Psoas muscle (tissue), 7 donors: ENCODE measurements at regions not wholly inside any gene's neighbourhood (a gene's known extent, or its start where the extent isn't known, plus 50 kb on each side); places are given as distances from the start of the nearest gene placed in this dataset.

Experiments used
- ATAC-seq, 4 donors: fragments of 200-7000 bp; cut with Tn5 transposase; one replicate each; pipeline ENCODE4 v1.9.1; 2020; ENCODE audit warnings: moderate library complexity in 3 of 4, mild to moderate bottlenecking in 2 of 4
- DNase-seq, 2 donors: peaks; one replicate each; pipeline ENCODE4 v3.0.0-alpha.2; 2020
- H3K27ac ChIP-seq: fragments of 200-600 bp; one replicate; pipeline ENCODE4 v1.8.0; 2022
- H3K27me3 ChIP-seq, 3 donors: fragments of 200-600 bp in 1 of 3; one replicate each; pipeline versions ENCODE4 v1.6.1 to v1.8.0; 2013 to 2022; ENCODE audit warnings: low read length in 2 of 3, mild to moderate bottlenecking in 2 of 3, moderate library complexity in 1 of 3; ENCODE audit not compliant: insufficient read depth in 3 of 3
- H3K36me3 ChIP-seq, 2 donors: fragments of 200-600 bp in 1 of 2; one replicate each; pipeline versions ENCODE4 v1.6.1 to v1.8.0; 2013 to 2022; ENCODE audit warnings: low read depth in 1 of 2, mild to moderate bottlenecking in 1 of 2, moderate library complexity in 1 of 2; ENCODE audit not compliant: insufficient read depth in 1 of 2
- H3K4me1 ChIP-seq: fragments of 200-600 bp; one replicate; pipeline ENCODE4 v1.8.0; 2022
- H3K4me3 ChIP-seq: fragments of 200-600 bp; one replicate; pipeline ENCODE4 v1.8.0; 2022; ENCODE audit warnings: mild to moderate bottlenecking
- H3K9me3 ChIP-seq: fragments of 200-600 bp; one replicate; pipeline ENCODE4 v1.8.0; 2022
- WGBS, 3 donors: extraction: QIAGEN DNeasy Blood & Tissue Kit; methylation state at CpG; one replicate each; pipeline versions ENCODE4 v1.1.6 to v1.1.7; 2013; 5-methylcytosine and 5-hydroxymethylcytosine counted together
- intact Hi-C, 2 donors: fragments of 100-400 bp; cut with DNase I; formaldehyde crosslinking; loops; one replicate each; pipeline versions ENCODE4 v1.11.0 to v1.14.2; 2022
- TF ChIP-seq, protein P1 (sequence below): fragments of 200-600 bp; IDR thresholded peaks from one replicate; pipeline ENCODE4 v1.8.0; 2022; ENCODE audit warnings: antibody characterized with exemption
- donor health status: healthy with polysubstance abuse.
- donor health status: DM: no; HTN: no; CAD: no; lungs with moderate emphysema.
- donor health status: Bipolar disorder and iron deficiency.
- donor health status: healthy.
- donor health status: DM: yes; HTN: yes; CAD: no.
- donor health status: DM: no; HTN: no; CAD: no.
- donor health status: DM: yes; HTN: yes; CAD: no.

DNA sequence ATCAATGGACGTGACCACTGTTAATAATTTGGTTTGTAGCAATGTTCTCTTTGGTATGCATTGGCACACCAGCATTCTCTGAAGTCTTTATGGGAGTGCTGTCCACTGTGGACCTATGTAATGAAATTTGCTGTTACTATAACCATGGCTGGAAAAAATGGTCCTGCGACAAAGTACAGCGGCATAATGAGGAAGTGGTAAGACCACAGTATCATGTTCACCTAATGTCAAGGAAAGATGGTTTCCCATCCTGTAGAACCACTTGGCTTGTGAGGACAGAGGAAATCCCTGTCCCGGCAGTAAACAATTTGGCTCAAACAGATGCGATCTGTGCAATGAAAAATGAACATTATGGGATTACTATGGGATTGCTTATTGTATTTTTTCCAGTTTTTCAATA is 173.9 kb upstream of the IVNS1ABP start:
- intact Hi-C loops, result no loop called here
- TF ChIP-seq, protein P1, sequence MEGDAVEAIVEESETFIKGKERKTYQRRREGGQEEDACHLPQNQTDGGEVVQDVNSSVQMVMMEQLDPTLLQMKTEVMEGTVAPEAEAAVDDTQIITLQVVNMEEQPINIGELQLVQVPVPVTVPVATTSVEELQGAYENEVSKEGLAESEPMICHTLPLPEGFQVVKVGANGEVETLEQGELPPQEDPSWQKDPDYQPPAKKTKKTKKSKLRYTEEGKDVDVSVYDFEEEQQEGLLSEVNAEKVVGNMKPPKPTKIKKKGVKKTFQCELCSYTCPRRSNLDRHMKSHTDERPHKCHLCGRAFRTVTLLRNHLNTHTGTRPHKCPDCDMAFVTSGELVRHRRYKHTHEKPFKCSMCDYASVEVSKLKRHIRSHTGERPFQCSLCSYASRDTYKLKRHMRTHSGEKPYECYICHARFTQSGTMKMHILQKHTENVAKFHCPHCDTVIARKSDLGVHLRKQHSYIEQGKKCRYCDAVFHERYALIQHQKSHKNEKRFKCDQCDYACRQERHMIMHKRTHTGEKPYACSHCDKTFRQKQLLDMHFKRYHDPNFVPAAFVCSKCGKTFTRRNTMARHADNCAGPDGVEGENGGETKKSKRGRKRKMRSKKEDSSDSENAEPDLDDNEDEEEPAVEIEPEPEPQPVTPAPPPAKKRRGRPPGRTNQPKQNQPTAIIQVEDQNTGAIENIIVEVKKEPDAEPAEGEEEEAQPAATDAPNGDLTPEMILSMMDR, result no peak
- WGBS, 3 donors, result 81 to 88% (median 88%) methylated on average over 5 of the region's 5 CpGs

DNA sequence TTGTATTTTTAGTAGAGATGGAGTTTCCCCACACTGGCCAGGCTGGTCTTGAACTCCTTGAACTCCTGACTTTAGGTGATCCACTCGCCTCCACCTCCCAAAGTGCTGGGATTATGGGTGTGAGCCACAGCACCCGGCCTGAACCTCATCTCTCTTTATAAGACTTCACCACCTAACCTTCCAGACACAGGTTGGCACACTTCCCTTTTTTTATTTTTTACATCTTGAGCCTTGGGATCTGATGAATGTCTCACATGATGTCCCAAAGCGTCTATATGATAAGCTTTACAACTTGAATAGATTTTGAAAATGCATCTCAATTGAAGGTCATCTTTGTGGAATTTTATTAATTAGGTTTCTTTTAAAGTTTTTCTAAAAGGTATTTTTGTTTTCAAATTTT is 172.4 kb upstream of the IVNS1ABP start:
- Histone ChIP-seq H3K27me3 (no peaks in the 10 kb centered on the region), H3K36me3 (no peaks in the 10 kb centered on the region), H3K4me3 (no peak overlapping the region), H3K9me3 (no peaks in the 10 kb centered on the region), H3K4me1 (peaks cover 19% of the 10 kb centered on the region), H3K27ac (no peak overlapping the region)
- ATAC-seq (no peak), DNase-seq (no peak)
- intact Hi-C loops, result loop anchor here in 1 of 2 donors (5.0 kb wide), 1 partner anchor 47 kb away; no protein-coding TSS in a partner anchor
- 87 to 90% (median 88%) methylated on average over 3 of the region's 3 CpGs for WGBS, 3 donors
- TF ChIP-seq, protein P1, result no peak

More for the DNA sequence above, 173.9 kb upstream of the IVNS1ABP start:
- Histone ChIP-seq H3K4me1 (peaks cover 13% of the 10 kb centered on the region), H3K36me3 (no peaks in the 10 kb centered on the region), H3K27me3 (no peaks in the 10 kb centered on the region), H3K4me3 (no peak overlapping the region), H3K9me3 (no peaks in the 10 kb centered on the region), H3K27ac (no peak overlapping the region)
- DNase-seq, result no peak
- no peak for ATAC-seq

DNA sequence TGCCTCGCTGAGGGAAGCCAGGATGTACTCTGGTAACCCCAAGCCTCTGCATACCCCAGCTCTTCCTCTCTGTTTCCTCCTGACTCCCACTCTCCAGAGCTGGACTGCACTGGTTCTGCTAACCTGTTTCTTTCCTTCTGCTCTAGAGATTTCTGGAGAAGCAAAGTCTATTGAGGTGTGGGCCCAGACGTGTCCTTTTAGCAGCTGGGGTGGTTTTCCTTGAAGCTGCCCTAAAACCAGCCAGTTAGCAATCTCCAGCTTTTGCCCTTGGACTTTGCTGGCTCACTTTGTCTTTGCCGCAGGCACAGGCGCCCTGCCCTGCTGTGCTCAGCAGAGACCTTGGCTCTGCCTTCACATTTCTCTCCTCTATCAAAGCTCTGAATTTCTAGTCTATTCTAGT is 171.8 kb upstream of the IVNS1ABP start:
- WGBS, 3 donors, result 22 to 29% (median 29%) methylated on average over 4 of the region's 4 CpGs
- ATAC-seq, result peak in 2 of 4 donors; percentile 28 to 41
- no peak overlapping the region for H3K27ac ChIP-seq
- no peak overlapping the region for H3K4me3 ChIP-seq
- no peaks in the 10 kb centered on the region for H3K27me3 ChIP-seq
- peak in 1 of 2 donors; percentile 14 for DNase-seq
- no peaks in the 10 kb centered on the region for H3K9me3 ChIP-seq
- H3K36me3 ChIP-seq, result no peaks in the 10 kb centered on the region
- H3K4me1 ChIP-seq, result peaks cover 25% of the 10 kb centered on the region
- TF ChIP-seq, protein P1, result no peak
- intact Hi-C loops, result loop anchor here in 1 of 2 donors (5.0 kb wide), 1 partner anchor 47 kb away; no protein-coding TSS in a partner anchor

DNA sequence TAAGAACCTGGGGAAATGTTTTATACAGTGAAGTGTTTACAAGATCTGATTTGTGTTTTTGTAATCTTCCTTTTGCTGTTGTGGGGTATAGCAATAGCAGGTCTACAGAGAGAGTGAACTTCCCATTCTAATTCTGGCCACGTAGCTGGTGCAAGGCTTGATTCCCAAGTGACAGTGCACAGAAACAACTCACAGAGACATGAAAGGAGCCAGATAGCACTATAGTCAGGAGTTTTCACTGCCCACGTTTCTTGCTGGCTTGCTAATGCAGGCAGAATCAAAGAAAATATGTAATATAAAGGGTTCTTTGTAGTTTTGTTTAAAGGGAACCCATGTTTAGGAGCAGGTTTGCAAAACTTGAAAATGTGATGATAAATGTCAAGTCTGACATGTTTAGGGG is 170.9 kb upstream of the IVNS1ABP start:
- no peaks in the 10 kb centered on the region for H3K27me3 ChIP-seq
- 28 to 56% (median 45%) methylated on average over 2 of the region's 2 CpGs for WGBS, 3 donors
- no peaks in the 10 kb centered on the region for H3K9me3 ChIP-seq
- no peaks in the 10 kb centered on the region for H3K36me3 ChIP-seq
- TF ChIP-seq, protein P1, result no peak
- ATAC-seq (no peak), DNase-seq (no peak)
- intact Hi-C loops, result loop anchor here in 1 of 2 donors (5.0 kb wide), 1 partner anchor 46 kb away; no protein-coding TSS in a partner anchor
- no peak overlapping the region for H3K27ac ChIP-seq
- H3K4me1 ChIP-seq, result peaks cover 34% of the 10 kb centered on the region
- no peak overlapping the region for H3K4me3 ChIP-seq

DNA sequence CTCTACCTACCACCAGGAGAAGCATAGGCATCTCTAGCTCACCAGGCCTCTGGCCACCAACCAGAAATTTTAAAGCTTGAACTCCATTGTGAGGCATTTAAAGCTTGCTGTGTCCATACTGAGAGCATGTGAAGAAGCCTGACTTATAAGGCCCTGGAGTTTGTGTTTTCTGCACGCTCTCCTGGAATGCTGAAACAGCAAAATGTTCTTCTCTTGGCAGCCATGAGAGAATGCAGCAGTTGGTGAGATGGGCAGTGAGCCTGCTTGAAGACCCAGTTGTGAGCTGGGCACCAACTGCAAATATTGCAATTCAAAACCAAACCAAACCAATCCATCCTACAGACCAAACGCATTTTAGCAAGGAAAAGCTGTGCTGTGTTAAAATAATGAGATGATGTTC is 170.0 kb upstream of the IVNS1ABP start:
- Histone ChIP-seq H3K27ac (peak overlapping the region; percentile 42), H3K9me3 (no peaks in the 10 kb centered on the region), H3K4me3 (no peak overlapping the region), H3K36me3 (no peaks in the 10 kb centered on the region), H3K27me3 (no peaks in the 10 kb centered on the region), H3K4me1 (peaks cover 37% of the 10 kb centered on the region)
- no peak for DNase-seq
- intact Hi-C loops, result loop anchor here in 1 of 2 donors (5.0 kb wide), 1 partner anchor 45 kb away; no protein-coding TSS in a partner anchor
- 25 to 52% (median 43%) methylated on average over 2 of the region's 2 CpGs for WGBS, 3 donors
- TF ChIP-seq, protein P1, result no peak
- ATAC-seq, result no peak
